ENCODE measurements at regions not wholly inside any gene's neighbourhood (a gene's known extent, or its start where the extent isn't known, plus 50 kb on each side); places are given as distances from the start of the nearest gene placed in this dataset.
A peak's percentile ranks its signal among the peaks of the same experiment; 100 is the strongest.

- DNase-seq: no peak
- ATAC-seq: no peak
- intact Hi-C loops (cut with DNase I, micrococcal nuclease): no loop called here
Observed at GRCh38 chr11:112773264-112773663, 188.0 kb upstream of the NCAM1 start.

- no peak for DNase-seq
- ATAC-seq: no peak
- intact Hi-C loops (cut with DNase I, micrococcal nuclease): no loop called here
Observed at GRCh38 chr11:112776834-112777233, 184.4 kb upstream of the NCAM1 start.

DNA sequence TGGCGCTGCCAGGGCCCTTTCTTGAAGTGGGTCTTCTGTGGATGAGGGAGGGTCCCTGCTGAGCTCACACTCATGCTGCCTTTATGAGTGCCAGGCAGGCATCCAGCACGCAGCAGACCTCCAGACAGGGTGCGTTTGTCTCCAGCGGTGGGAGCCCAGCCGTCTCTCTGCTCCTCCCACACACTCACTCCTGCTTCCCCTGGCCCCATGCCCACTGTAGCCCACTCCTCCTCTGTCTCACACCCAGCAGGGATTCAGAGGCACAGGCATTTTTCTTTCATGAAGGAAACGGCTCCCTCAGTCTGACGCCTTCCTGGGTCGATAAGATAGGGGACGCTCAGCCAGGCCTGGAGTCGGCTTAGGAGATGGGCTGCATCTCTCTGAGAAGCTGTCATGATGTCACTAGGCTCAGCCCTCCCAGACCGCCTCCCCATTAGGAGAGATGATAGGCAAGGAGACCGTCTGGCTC, 183.9 kb upstream of the NCAM1 start:
- no peak for DNase-seq

GRCh38 chr11:112778091-112778876, 182.9 kb upstream of the NCAM1 start:
- intact Hi-C loops (cut with DNase I, micrococcal nuclease): no loop called here
- no peak for ATAC-seq
- DNase-seq: no peak

More for the DNA sequence above, 183.9 kb upstream of the NCAM1 start:
- intact Hi-C loops (cut with DNase I, micrococcal nuclease): no loop called here
- no peak for ATAC-seq

GRCh38 chr11:112778877-112779266, 182.3 kb upstream of the NCAM1 start:
- no peak for ATAC-seq
- DNase-seq: no peak
- intact Hi-C loops (cut with DNase I, micrococcal nuclease): no loop called here

- ATAC-seq (no peak), DNase-seq (no peak)
- intact Hi-C loops (cut with DNase I, micrococcal nuclease): no loop called here
Observed at GRCh38 chr11:112780351-112781087, 180.7 kb upstream of the NCAM1 start.

DNA sequence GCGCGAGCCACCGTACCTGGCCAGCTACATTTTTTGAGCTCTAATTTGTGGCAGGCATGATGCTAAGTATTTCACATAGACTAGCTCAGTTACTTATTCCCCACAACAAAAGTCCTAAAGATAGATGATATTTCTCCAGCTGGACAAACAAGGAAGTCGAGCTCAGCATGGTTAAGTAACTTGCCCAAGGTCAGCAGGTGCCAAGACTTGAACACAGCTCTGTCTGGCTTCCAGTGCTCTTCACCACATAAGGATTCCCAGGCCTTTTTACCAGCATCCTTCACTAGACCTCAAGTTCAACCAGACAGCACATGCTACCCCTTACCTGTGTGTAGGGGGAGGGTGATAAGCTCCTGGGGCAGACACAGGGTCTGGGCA, 177.3 kb upstream of the NCAM1 start:
- no peak for ATAC-seq
- intact Hi-C loops (cut with DNase I, micrococcal nuclease): no loop called here
- no peak for DNase-seq

DNA sequence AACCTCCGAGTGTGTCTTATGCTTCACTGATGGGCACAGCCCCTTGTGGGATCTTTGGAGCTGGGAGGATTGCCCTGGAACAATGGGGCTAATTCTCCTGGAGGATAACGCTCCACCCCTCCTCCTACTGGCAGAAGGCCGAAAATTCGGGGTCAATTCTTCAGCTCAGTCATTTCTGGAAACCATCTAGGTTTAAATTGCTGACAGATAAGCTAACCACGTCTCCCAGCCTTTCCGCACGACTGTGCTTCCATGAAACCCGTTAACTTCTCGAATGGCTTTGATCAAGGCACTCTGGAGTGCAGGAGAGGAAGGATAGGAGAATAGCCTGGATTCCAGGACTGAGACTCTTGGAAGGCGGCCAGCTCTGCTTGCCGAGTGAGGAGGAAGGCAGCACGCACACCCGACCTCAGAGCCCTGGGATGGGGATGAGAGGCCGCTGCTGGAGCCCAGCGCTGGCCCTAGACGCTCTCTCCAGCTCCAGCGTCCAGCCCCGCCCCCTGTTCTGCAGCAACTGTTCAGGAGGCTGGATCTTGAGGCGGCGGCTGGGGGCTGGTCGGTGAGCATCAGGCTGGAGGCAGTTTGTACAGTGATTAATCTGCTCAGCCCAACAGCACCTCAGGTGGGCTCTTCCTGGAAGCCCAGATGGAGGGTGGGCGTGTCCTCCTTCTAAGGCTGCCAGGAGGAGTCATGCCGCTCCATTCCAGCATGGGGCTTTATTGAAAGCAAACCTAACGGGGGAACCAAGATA, 176.7 kb upstream of the NCAM1 start:
- no peak for ATAC-seq
- intact Hi-C loops (cut with DNase I, micrococcal nuclease): no loop called here
- DNase-seq: peak; percentile 46 to 58

GRCh38 chr11:112785149-112785548, 176.1 kb upstream of the NCAM1 start:
- intact Hi-C loops (cut with DNase I, micrococcal nuclease): no loop called here
- ATAC-seq (no peak), DNase-seq (no peak)

DNA sequence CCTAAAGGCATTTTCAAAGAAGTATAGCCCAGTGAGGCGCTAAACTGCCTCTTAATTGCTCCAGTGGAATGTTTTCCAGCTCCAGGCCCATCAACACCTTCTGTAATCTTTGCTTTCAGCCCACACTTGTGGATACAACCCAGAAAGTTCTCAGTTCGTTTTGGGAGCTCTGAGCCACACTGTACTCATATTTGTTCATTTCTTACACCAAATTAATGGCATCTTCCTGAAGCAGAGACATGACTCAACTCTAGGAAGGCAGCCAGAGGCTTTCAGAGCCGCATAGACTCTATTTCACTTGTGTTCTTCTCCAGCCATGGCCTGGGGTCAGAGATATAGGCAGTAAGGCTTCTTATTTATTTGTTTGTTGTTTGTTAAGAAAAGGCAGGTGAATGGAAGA, 175.5 kb upstream of the NCAM1 start:
- intact Hi-C loops (cut with DNase I, micrococcal nuclease): no loop called here
- ATAC-seq (no peak), DNase-seq (no peak)

DNA sequence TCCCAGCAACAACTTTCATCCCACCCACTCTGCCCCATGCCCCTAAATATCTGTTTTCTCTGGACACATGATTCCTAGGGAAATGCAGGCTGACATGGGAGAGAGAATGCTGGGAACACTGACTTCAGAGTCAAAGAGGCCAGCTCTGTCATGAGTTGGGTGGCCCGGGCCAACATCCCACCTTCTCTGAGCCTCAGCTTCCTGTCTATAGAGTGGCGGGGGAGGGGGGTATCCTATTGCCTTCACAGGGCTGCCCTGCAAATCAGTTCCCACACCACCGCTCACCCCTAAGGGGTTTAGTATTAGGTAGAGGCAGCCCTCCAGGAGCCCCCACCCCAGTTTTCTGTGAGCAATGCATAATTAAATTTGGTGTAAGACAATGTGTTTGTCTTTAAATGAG, 175.0 kb upstream of the NCAM1 start:
- no peak for ATAC-seq
- intact Hi-C loops (cut with DNase I, micrococcal nuclease): no loop called here
- DNase-seq: no peak

DNA sequence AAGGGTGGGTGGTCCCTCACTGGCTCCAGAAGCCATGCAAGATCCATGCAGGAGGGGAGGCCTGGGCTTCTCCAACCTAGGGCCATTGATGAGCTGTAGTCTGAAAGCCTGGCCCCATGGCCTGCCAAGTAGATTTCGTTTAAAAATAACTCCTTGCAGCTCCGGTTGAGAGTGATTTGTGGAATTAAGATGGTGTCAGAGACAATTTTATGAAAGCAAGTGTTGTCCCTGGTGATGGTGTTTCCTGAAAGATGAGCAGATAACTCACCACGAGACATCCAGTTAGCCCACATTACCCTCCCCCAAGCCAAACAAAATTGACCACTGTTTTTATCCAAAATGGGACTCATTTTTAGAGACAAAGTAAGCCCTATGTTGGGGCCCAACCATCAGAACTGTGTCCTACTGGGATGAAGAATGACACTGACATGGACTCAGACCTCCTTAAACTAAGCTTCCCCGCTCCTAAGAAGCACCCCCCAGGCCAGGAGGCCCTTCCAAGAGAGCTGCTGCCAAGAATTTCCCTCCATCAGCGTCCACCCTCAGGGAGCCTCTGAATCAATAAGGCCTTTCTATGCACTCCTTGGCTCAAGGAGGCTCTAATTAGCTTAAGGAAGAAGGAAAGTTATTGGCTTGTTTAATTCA, 174.2 kb upstream of the NCAM1 start:
- intact Hi-C loops (cut with DNase I, micrococcal nuclease): no loop called here
- ATAC-seq: no peak

DNA sequence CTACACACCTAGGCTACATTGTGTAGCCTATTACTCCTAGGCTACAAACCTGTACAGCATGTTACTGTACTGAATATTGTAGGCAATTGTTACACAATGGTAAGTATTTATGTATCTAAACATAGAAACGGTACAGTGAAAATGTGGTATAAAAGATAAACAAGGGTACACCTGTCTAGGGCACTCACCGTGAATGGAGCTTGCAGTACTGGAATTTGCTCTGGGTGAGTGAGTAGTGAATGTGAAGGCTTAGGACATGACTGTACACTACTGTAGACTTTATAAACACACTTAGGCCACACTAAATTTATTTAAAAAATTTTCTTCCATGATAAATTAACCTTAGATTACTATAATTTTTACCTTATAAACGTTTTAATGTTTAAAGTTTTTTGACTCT, 171.7 kb upstream of the NCAM1 start:
- ATAC-seq (no peak), DNase-seq (no peak)
- intact Hi-C loops (cut with DNase I, micrococcal nuclease): no loop called here

More for the DNA sequence above, 174.2 kb upstream of the NCAM1 start:
- no peak for DNase-seq

DNA sequence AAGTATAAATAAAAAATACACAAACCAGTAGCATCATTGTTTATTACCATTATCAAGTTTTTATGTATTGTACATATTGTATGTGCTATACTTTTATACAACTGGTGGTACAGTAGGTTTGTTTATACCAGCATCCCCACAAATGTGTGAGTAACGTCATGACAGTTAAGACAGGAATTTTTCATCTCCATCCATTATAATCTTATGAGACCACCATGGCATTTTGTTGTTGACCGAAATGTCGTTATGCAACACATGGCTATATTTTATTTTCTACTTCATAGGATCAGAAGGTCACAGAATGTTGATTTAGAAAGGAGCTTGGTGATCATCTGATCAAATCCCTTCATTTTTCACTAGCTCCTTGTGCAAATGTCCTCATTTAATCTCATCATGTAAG, 170.9 kb upstream of the NCAM1 start:
- DNase-seq (no peak), ATAC-seq (no peak)
- intact Hi-C loops (cut with DNase I, micrococcal nuclease): no loop called here

DNA sequence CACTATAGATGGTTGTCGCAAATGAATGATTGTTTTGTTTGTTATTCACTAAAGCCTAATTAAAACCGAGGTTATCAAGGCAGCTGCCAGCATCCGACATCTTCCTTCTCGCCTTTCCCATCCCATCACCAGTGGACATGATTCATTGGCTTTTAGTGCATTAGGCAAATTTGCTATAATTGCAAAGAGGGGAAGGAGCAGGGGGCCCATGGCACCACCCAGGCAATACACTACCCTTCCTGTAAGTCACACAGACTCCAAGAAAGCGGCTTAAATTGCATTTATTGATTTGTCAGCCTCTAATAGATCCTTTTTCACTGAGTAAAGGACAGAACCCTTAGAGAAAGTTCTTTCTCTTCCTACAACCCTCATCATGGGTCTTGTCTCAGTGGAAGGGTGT, 169.2 kb upstream of the NCAM1 start:
- intact Hi-C loops (cut with DNase I, micrococcal nuclease): no loop called here
- DNase-seq (no peak), ATAC-seq (no peak)

GRCh38 chr11:112793416-112793815, 167.8 kb upstream of the NCAM1 start:
- intact Hi-C loops (cut with DNase I, micrococcal nuclease): no loop called here
- no peak for ATAC-seq

GRCh38 chr11:112794331-112794846, 166.8 kb upstream of the NCAM1 start:
- no peak for DNase-seq
- intact Hi-C loops (cut with DNase I, micrococcal nuclease): no loop called here

More at GRCh38 chr11:112793416-112793815, 167.8 kb upstream of the NCAM1 start:
- DNase-seq: no peak

GRCh38 chr11:112795142-112795815, 165.9 kb upstream of the NCAM1 start:
- ATAC-seq (peak; percentile 62), DNase-seq (peak in 1 of 2 donors; percentile 40)
- intact Hi-C loops (cut with DNase I, micrococcal nuclease): no loop called here

More at GRCh38 chr11:112794331-112794846, 166.8 kb upstream of the NCAM1 start:
- ATAC-seq: no peak
